ENCODE measurements at regions not wholly inside any gene's neighbourhood (a gene's known extent, or its start where the extent isn't known, plus 50 kb on each side); places are given as distances from the start of the nearest gene placed in this dataset.

DNA sequence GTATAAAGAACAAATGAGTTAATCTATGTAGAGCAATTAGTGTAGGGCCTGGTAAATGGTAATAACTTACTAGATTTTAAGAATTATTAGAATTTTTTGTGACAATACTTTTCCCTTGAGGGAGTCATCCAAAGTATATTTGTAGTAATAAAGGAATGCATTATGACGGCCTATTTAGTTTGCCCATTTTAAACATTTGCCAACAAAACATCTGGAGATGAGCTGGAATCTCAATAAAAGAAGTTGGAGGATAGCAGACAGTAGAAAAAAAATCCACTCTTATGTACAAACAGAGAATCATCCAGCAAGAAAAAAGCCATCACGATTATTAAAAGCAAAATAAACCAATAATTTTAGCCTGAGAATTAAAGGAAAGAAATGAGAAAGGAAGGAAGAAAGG, 567.3 kb upstream of the ADAMTS5 start:
- Histone ChIP-seq H4K20me1 (ENCODE audit: insufficient read depth, low read length) (no peaks in the 10 kb centered on the region), H3K36me3 (ENCODE audit: insufficient read depth, low read length) (no peaks in the 10 kb centered on the region), H3K79me2 (ENCODE audit: insufficient read depth, low read length) (no peaks in the 10 kb centered on the region), H3K4me2 (ENCODE audit: insufficient read depth, low read length) (no peak overlapping the region), H3K4me1 (ENCODE audit: insufficient read depth, low read length) (peaks cover 3% of the 10 kb centered on the region), H3K27ac (ENCODE audit: low read depth, low read length) (no peak overlapping the region), H3K4me3 (ENCODE audit: insufficient read depth, low read length) (no peak overlapping the region), H3K9me3 (ENCODE audit: low read depth, low read length) (no peaks in the 10 kb centered on the region), H3K27me3 (ENCODE audit: insufficient read depth, low read length) (no peaks in the 10 kb centered on the region), H2AFZ (ENCODE audit: low read length) (no peak overlapping the region)
- TF ChIP-seq, protein P1, sequence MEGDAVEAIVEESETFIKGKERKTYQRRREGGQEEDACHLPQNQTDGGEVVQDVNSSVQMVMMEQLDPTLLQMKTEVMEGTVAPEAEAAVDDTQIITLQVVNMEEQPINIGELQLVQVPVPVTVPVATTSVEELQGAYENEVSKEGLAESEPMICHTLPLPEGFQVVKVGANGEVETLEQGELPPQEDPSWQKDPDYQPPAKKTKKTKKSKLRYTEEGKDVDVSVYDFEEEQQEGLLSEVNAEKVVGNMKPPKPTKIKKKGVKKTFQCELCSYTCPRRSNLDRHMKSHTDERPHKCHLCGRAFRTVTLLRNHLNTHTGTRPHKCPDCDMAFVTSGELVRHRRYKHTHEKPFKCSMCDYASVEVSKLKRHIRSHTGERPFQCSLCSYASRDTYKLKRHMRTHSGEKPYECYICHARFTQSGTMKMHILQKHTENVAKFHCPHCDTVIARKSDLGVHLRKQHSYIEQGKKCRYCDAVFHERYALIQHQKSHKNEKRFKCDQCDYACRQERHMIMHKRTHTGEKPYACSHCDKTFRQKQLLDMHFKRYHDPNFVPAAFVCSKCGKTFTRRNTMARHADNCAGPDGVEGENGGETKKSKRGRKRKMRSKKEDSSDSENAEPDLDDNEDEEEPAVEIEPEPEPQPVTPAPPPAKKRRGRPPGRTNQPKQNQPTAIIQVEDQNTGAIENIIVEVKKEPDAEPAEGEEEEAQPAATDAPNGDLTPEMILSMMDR (IDR thresholded peaks at IDR 0.05; ENCODE audit: extremely low read depth, low read depth, low read length) = no peak
- DNase-seq (ENCODE audit: insufficient read length, low spot score, missing footprints) = no peak

DNA sequence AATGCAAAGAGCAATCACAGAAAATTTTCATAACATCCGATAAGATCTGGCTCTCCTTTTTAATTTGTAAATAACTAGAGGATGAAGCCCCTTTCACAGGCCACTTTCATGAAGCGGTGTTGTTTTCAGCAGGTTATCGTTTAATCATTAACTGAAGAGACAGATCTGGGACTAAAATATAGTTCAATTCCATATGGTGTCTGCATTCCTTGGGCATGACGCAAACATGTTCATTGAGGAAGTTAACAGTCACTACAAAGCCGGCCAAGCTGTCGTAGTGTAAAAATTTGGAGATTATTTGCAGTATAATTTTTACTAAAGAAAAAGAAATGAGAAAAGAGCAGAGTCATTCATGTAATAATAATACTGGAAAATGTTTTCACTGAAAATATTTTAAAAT, 565.2 kb upstream of the ADAMTS5 start:
- TF ChIP-seq, protein P1 (IDR thresholded peaks at IDR 0.05; ENCODE audit: extremely low read depth, low read depth, low read length) = no peak
- H3K9me3 ChIP-seq (ENCODE audit: low read depth, low read length) = no peaks in the 10 kb centered on the region
- DNase-seq (ENCODE audit: insufficient read length, low spot score, missing footprints) = no peak
- no peak overlapping the region for H2AFZ ChIP-seq (ENCODE audit: low read length)
- H3K36me3 ChIP-seq (ENCODE audit: insufficient read depth, low read length) = no peaks in the 10 kb centered on the region
- H3K27ac ChIP-seq (ENCODE audit: low read depth, low read length) = no peak overlapping the region
- no peaks in the 10 kb centered on the region for H3K27me3 ChIP-seq (ENCODE audit: insufficient read depth, low read length)
- H3K4me1 ChIP-seq (ENCODE audit: insufficient read depth, low read length) = peaks cover 3% of the 10 kb centered on the region
- no peak overlapping the region for H3K4me2 ChIP-seq (ENCODE audit: insufficient read depth, low read length)
- H3K4me3 ChIP-seq (ENCODE audit: insufficient read depth, low read length) = no peak overlapping the region
- no peaks in the 10 kb centered on the region for H4K20me1 ChIP-seq (ENCODE audit: insufficient read depth, low read length)
- no peaks in the 10 kb centered on the region for H3K79me2 ChIP-seq (ENCODE audit: insufficient read depth, low read length)

DNA sequence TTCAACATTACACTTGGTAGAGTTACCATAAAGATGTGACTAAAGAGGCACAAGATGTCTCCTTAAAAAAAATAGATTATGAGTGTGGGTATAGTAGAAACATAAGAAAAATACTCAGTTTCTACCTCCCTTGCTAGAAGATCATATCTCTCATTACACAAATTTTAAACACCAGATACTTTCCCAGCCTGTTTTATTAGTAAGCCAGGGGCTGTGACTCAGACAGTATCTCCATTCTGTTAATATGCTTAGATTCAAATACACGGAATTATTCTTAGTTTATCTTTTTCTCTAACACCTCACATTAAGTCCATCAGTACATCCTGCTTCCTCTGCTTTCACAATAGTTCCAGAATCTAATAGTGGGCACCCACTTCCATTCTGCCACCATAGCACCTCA, 561.8 kb upstream of the ADAMTS5 start:
- Histone ChIP-seq H3K27ac (ENCODE audit: low read depth, low read length) (no peak overlapping the region), H4K20me1 (ENCODE audit: insufficient read depth, low read length) (no peaks in the 10 kb centered on the region), H3K4me2 (ENCODE audit: insufficient read depth, low read length) (no peak overlapping the region), H2AFZ (ENCODE audit: low read length) (no peak overlapping the region), H3K4me3 (ENCODE audit: insufficient read depth, low read length) (no peak overlapping the region), H3K36me3 (ENCODE audit: insufficient read depth, low read length) (no peaks in the 10 kb centered on the region), H3K4me1 (ENCODE audit: insufficient read depth, low read length) (peaks cover 3% of the 10 kb centered on the region), H3K79me2 (ENCODE audit: insufficient read depth, low read length) (no peaks in the 10 kb centered on the region), H3K9me3 (ENCODE audit: low read depth, low read length) (no peaks in the 10 kb centered on the region), H3K27me3 (ENCODE audit: insufficient read depth, low read length) (no peaks in the 10 kb centered on the region)
- TF ChIP-seq, protein P1 (IDR thresholded peaks at IDR 0.05; ENCODE audit: extremely low read depth, low read depth, low read length) = no peak
- DNase-seq (ENCODE audit: insufficient read length, low spot score, missing footprints) = no peak

DNA sequence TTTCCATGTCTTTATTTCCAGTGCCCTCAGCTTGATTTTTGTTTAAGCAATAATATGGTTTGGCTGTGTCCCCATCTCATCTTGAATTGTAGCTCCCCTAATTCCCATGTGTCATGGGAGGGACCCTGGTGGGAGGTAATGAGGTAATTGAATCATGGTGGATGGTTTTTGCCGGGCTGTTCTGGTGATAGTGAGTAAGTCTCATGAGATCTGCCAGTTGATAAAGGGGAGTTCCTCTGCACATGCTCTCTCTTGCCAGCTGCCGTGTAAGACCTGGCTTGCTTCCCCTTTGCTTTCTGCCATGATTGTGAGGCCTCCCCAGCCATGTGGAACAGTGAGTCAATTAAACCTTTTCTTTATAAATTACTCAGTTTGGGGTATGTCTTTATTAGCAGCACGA, 559.6 kb upstream of the ADAMTS5 start:
- Histone ChIP-seq H3K27ac (ENCODE audit: low read depth, low read length) (no peak overlapping the region), H4K20me1 (ENCODE audit: insufficient read depth, low read length) (no peaks in the 10 kb centered on the region), H3K4me2 (ENCODE audit: insufficient read depth, low read length) (no peak overlapping the region), H3K27me3 (ENCODE audit: insufficient read depth, low read length) (no peaks in the 10 kb centered on the region), H2AFZ (ENCODE audit: low read length) (peak overlapping the region; percentile 32), H3K4me3 (ENCODE audit: insufficient read depth, low read length) (no peak overlapping the region), H3K36me3 (ENCODE audit: insufficient read depth, low read length) (no peaks in the 10 kb centered on the region), H3K9me3 (ENCODE audit: low read depth, low read length) (no peaks in the 10 kb centered on the region), H3K4me1 (ENCODE audit: insufficient read depth, low read length) (no peaks in the 10 kb centered on the region), H3K79me2 (ENCODE audit: insufficient read depth, low read length) (no peaks in the 10 kb centered on the region)
- TF ChIP-seq, protein P1 (IDR thresholded peaks at IDR 0.05; ENCODE audit: extremely low read depth, low read depth, low read length) = no peak
- no peak for DNase-seq (ENCODE audit: insufficient read length, low spot score, missing footprints)

Data from osteoblast (primary cell).